AG08395 (cell line): ENCODE measurements at regions not wholly inside any gene's neighbourhood (a gene's known extent, or its start where the extent isn't known, plus 50 kb on each side); places are given as distances from the start of the nearest gene placed in this dataset.
A peak's percentile ranks its signal among the peaks of the same experiment; 100 is the strongest.

Experiments
- DNase-seq: peaks from one replicate; pipeline ENCODE4 v3.0.0; 2012; ENCODE audit warnings: mixed read lengths, low spot score

DNA sequence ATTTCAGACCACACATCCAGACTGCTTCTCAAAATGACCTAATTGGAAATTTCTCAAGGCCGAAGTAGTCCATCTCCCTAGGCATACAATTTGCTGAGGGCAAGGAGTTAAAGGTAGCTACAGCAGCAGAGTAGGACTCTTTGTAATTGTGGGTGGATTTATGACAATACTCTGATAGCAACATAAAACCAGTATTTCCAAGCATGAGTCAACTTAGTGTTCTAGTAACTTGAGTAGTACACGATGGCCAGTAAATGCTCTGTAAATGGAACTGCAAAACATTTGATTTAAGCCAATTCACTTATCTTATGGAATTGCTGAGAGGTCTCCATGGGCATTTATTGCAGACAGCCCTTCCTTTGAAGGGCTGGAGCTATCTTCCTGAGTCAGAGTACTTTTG is 352.2 kb downstream of the PLK2 start:
- no peak for DNase-seq

DNA sequence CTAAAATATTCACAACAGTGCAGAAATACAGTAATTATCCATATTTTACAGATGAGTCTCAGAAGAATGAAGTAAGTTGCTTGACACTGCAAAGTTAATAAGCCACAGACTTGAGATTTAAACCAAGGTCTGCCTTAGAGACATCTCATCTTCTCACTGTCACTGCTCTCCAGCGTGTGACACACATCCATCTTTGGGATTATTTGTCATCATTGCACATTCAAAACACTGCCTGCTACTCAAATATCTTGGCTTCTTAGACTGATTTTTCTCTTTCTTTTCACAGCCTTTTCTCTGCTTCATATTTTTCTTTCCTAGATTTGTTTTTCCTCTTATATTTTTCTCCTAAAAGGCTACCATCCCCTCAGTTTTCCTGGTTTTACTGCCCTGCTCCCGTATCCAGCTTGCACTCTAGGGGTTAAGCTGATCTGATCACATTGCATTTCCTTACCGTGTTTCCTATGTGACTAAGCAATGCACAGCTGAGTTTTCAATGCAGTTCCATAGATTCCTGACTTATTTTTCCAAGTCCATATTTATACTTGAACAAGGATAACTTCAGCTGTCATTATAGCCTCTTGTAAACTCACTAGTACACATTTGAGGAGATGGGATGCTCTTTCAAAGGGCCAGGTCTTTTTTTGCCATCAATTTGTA is 353.0 kb downstream of the PLK2 start:
- no peak for DNase-seq

GRCh38 chr5:58105836-58106235 is 354.1 kb downstream of the PLK2 start:
- DNase-seq = no peak

GRCh38 chr5:58099257-58099656 is 360.6 kb downstream of the PLK2 start:
- DNase-seq = no peak

GRCh38 chr5:58094031-58094430 is 365.9 kb downstream of the PLK2 start:
- peak; percentile 14 for DNase-seq

DNA sequence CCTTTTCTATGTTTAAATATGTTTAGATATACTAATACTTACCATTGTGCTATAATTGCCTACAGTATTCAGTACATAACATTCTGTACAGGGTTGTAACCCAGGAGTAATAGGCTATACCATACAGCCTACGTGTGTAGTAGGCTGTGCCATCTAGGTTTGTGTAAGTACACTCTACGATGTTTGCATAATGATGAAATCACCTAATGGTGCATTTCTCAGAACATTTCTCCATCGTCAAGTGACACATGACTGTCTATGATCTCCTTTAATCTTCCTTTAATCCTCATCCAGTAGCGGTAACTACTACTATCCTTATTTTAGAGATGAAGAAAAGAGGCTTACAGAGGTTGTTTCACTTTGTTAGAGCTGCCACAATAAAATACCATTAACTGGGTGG is 369.2 kb downstream of the PLK2 start:
- DNase-seq = no peak

DNA sequence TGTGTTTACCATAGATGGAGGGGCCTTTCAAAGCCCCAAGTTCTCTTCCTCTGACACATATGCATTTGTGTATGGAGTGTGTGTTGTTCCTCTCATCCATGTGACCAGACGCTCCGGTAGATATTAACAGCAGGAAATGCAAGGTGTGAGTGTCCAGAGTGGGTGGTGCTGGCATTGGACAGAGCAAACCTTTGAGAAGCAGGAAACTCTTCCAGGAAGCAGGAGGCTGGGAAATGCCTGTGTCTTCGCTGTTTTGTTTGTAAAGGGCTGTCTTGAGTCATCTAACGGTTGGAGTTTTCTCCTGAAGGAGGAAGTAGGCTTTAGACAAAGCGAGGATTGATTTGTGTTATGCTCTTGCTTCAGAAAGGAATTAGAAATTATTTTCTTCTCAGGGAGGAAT is 370.9 kb downstream of the PLK2 start:
- no peak for DNase-seq

- no peak for DNase-seq
Observed at GRCh38 chr5:58087905-58088304, 372.0 kb downstream of the PLK2 start.

DNA sequence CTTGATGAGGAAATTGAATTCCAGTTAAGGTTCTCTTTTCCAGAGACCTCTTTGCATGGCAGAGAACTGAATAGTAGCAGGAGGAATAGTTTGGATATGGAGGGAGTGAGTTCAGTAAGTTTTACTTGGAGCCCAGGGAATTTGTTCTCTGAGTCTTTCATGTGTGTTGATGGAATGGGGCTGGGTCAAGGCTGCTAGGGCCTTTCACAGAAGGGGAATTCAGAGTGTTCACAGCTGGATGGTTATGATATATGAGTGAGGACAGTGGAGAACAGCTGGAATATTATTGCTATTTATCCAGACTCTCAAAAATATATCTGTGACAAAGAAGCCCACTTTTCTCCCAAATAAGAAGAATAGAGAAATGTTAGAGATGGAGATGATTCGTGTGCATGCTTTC is 372.8 kb downstream of the PLK2 start:
- no peak for DNase-seq

- no peak for DNase-seq
Observed at GRCh38 chr5:58085800-58086199, 374.1 kb downstream of the PLK2 start.

DNA sequence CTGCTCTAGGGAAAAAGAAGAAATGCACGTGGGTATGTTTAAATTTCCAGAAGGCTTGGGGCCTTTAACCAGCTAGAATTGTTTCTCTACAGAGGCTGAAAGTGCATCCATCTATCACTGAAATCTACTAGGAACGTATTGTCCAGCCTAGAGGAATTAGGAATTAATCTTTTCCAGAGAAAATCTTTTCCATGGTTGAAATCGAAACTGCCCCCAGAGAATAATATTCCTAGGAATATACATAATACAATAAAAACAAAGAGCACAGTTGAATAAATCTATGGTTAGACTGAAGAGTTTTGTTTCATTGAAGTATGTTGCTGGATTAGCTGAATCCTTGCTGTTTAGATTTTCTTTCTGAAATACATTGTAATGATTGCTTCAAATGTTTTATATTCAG is 378.5 kb downstream of the PLK2 start:
- no peak for DNase-seq

DNA sequence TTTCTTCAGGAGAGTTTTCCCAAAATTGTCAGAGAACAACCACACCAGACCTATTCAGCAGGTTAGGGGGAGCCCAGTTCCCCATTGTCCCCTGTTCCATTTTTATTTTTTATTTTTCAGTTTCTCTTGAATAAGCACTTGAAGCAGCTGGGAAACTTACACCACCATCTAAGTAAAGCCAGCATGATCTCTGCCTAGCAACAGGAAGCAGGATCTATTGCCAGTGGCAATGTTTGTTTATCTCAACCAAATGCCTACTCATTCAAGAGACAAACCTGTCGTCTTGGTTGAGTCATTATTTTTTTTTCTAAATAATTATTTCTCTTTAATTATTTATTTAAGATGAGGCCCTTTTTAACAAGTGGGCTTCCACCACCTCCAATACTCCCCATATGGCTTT is 379.3 kb downstream of the PLK2 start:
- DNase-seq = no peak

GRCh38 chr5:58077966-58078365 is 381.9 kb downstream of the PLK2 start:
- DNase-seq = no peak

DNA sequence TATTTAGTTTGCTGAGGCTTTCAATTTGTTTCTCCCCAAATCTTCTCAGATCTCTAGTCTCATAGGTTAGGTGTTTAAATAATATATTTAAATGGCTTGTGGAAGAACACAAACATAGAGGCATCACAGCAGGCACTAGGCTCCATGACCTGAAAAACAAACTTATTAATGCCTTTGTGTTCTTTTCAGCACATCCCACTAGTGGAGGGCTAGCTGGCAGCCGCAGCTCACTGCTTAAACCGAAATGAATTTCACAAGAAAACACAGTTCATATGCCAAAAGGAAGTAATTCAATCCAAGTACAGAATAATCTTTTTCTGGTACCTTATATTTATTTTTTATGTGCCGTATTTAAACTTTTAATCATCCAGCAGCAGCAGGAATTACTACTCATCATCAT is 382.5 kb downstream of the PLK2 start:
- no peak for DNase-seq

DNA sequence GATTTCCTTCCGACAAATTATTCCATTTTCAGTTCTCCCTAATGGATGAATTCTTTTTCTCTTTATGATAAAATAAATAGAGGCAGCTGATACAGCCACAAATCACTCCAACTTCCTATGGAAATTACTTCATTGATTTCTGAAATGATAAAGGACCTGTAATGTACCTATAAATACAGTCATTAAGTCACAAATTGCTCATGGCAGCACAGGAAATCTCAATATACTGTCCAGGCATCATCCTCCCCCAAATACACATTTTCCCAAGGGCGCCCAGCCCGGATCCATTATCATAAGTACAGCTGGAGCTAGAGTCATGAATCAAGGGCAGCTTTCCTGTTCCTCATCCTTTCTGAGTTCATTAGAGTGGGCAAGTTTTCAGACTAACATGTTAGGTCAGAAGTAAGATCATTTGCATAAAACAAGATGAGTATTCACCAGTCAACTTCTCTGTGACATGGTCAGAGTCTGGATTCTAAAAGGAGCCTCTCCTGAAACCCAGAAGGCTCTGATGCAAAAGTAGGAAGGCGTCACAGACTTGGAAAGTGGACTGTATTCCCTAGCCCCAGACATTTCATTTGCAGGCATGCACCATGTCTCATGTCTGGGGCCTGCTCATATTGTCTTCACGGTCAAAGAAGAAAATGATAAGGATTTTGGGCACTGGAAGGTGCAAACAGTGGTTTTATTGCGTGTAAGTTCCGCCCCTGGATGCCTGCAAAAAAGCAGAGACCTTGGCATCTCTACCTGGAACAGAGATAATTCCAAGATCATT is 383.2 kb downstream of the PLK2 start:
- DNase-seq = no peak

DNA sequence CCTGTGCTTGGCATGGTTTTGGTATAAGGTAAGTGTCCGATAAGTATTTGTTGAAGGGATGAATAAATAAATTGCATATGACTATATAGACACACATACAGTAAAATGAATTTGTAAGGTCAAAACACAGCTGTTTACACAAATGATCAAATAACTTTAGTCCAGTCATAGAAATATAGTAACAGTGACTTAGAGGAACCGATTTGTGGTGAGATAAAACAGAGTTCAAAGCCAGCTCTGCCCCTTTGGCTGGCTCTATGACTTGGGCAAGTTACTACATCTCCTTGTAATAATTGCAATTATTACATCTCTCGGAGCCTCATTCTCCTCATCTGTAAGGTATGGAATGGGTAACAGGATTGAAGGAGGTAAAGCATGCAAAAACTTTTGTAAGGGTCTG is 384.0 kb downstream of the PLK2 start:
- no peak for DNase-seq

DNA sequence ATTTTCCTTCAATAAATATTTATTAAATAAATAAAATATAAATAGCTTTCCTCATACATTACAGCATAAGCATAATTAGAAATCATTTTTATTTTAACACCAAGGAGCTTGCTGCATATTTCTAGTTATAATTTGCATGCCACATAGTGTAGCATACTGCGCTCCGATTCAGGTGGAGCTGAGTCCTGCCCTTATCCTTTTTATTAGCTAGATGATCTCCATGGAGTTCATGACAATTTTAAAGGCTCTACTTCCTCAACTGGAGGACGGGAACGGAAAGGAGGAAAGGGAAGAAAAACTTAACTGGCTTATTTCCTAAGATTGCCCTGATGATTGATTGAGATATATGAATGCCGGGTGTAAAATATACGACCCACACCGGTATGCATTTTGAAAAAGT is 385.2 kb downstream of the PLK2 start:
- DNase-seq = no peak

GRCh38 chr5:58074222-58074621 is 385.7 kb downstream of the PLK2 start:
- DNase-seq = no peak

DNA sequence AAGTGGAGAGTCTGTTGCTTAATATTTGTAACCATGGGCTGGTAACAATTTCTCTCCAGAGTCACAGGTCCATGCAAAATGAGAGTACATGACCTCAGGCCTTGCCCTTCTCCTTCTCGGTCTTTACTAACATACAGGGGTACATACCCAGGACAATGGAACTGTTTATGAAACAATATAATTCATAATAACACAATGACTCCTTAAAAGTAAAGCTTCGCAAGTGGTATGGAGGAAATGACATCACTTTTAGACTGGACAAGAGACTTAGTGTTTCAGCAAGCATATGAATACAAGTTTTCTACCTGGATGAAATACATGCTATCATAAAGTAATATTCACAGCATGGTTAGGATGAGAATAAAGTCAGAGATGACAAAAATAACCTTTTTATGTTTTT is 386.6 kb downstream of the PLK2 start:
- no peak for DNase-seq

DNA sequence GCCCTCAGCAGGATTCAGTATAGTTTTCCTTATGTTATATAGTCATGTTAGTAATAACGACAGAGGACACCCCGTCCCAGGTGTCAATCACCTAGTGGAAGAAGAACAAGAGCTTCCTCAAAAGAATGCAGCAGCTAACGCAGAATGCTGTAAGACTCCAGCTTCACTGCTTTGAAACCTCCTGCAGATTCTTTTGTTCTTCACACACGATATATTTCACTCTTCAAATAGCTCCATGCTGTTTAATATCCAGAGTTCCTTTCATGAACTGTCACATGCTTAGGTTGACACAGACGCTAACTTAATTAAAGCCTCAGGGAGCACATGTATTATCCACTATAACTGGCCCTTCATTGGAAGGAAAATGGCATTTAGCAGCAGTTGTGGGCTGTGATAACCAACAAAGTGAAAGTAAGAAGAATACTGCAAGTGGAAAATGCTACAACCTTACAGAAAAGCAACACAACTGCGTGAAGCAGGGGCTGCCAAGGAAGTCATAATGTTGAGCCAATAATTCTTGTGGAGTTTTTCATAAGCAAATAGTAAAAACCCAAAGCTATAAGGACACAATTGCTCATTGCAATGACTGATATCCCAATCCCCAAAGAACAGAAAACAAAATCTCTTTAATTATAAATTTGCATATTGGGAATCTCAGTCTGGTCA is 387.5 kb downstream of the PLK2 start:
- no peak for DNase-seq

- DNase-seq = no peak
Observed at GRCh38 chr5:58071566-58071965, 388.3 kb downstream of the PLK2 start.

DNA sequence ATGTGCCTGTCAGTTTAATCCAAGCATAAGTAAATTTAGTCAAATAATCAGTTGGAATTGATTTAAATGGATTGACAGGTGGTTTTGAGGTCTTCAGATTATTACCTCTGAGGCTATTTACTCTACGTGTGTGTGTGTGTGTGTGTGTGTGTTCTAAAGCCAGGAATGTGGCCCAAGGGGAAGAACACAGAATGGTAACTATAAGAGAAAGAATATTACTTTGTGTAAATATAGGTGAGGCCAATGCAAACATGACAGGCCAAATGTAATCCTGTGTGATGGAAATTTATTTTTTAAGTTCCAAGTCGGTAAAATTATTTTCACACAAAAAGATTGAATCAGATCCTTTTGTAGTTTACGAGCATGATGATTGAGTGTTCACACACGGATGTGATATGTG is 390.0 kb downstream of the PLK2 start:
- no peak for DNase-seq

GRCh38 chr5:58069016-58069705 is 390.7 kb downstream of the PLK2 start:
- no peak for DNase-seq
